Breast epithelium (tissue), 4 donors: ENCODE measurements at regions not wholly inside any gene's neighbourhood (a gene's known extent, or its start where the extent isn't known, plus 50 kb on each side); places are given as distances from the start of the nearest gene placed in this dataset.

Experiments
- DNase-seq, 2 donors: peaks; one replicate each; pipeline ENCODE4 v3.0.0-alpha.2; 2019; ENCODE audit warnings: low spot score in 2 of 2
- H3K27ac ChIP-seq, 2 donors: fragments of 200-600 bp; sonication (generic) in 1 of 2; one replicate each; pipeline ENCODE4 v1.5.1; 2016 to 2019; ENCODE audit warnings: mild to moderate bottlenecking in 1 of 2
- H3K27me3 ChIP-seq, 2 donors: fragments of 200-600 bp; sonication (generic) in 1 of 2; one replicate each; pipeline versions ENCODE4 v1.5.1 to v1.6.0; 2017 to 2019; ENCODE audit warnings: control low read depth in 1 of 2, mild to moderate bottlenecking in 1 of 2
- H3K36me3 ChIP-seq: fragments of 200-600 bp; one replicate; pipeline ENCODE4 v1.5.1; 2019
- H3K4me1 ChIP-seq, 2 donors: fragments of 200-600 bp; sonication (generic); one replicate each; pipeline ENCODE4 v1.5.1; 2016 to 2019; ENCODE audit warnings: control low read depth in 1 of 2
- H3K4me3 ChIP-seq, 3 donors: fragments of 200-600 bp; sonication (generic); 1 replicate in 2 of 3; 2 replicates in 1 of 3; pipeline ENCODE4 v1.5.1; 2016 to 2019; ENCODE audit warnings: mild to moderate bottlenecking in 3 of 3, moderate library complexity in 2 of 3
- H3K9me3 ChIP-seq, 2 donors: fragments of 200-600 bp; sonication (generic) in 1 of 2; one replicate each; pipeline ENCODE4 v1.5.1; 2016 to 2019; ENCODE audit warnings: control low read depth in 1 of 2
- POLR2A ChIP-seq: fragments of 450-650 bp; IDR thresholded peaks from one replicate; pipeline ENCODE4 v1.6.1; 2016; ENCODE audit warnings: antibody characterized with exemption, mild to moderate bottlenecking, moderate library complexity
- POLR2AphosphoS5 ChIP-seq, 3 donors: sonication (generic); formaldehyde crosslinking; IDR thresholded peaks; one replicate each; pipeline ENCODE4 v1.6.1; 2017; ENCODE audit warnings: antibody characterized with exemption in 3 of 3
- intact Hi-C: fragments of 100-400 bp; cut with DNase I; formaldehyde crosslinking; loops from one replicate; pipeline ENCODE4 v1.15.1; 2023; ENCODE audit warnings: low total_unique reads
- TF ChIP-seq, protein P1 (sequence below), 3 donors: fragments of 450-650 bp; IDR thresholded peaks; one replicate each; pipeline ENCODE4 v1.5.1; 2016 to 2017; ENCODE audit warnings: antibody characterized with exemption in 3 of 3, mild to moderate bottlenecking in 3 of 3, moderate library complexity in 3 of 3

GRCh38 chrX:16491461-16491860 lies 158.5 kb upstream of the S100G start:
- Histone ChIP-seq H3K27me3 (peaks cover 0 to 35% of the 10 kb centered on the region in 2 donors), H3K4me1 (no peaks in the 10 kb centered on the region), H3K4me3 (no peak overlapping the region), H3K9me3 (no peaks in the 10 kb centered on the region), H3K27ac (no peak overlapping the region), H3K36me3 (no peaks in the 10 kb centered on the region)
- TF ChIP-seq POLR2A: no peak
- TF ChIP-seq, protein P1, sequence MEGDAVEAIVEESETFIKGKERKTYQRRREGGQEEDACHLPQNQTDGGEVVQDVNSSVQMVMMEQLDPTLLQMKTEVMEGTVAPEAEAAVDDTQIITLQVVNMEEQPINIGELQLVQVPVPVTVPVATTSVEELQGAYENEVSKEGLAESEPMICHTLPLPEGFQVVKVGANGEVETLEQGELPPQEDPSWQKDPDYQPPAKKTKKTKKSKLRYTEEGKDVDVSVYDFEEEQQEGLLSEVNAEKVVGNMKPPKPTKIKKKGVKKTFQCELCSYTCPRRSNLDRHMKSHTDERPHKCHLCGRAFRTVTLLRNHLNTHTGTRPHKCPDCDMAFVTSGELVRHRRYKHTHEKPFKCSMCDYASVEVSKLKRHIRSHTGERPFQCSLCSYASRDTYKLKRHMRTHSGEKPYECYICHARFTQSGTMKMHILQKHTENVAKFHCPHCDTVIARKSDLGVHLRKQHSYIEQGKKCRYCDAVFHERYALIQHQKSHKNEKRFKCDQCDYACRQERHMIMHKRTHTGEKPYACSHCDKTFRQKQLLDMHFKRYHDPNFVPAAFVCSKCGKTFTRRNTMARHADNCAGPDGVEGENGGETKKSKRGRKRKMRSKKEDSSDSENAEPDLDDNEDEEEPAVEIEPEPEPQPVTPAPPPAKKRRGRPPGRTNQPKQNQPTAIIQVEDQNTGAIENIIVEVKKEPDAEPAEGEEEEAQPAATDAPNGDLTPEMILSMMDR (IDR thresholded peaks at IDR 0.05): no peak
- no peak for TF ChIP-seq POLR2AphosphoS5 (IDR thresholded peaks at IDR 0.05)
- intact Hi-C loops: no loop called here
- DNase-seq: no peak

GRCh38 chrX:16496175-16496574 lies 153.8 kb upstream of the S100G start:
- no peaks in the 10 kb centered on the region for H3K36me3 ChIP-seq
- H3K27ac ChIP-seq: no peak overlapping the region
- DNase-seq: no peak
- no peak for TF ChIP-seq POLR2AphosphoS5 (IDR thresholded peaks at IDR 0.05)
- H3K9me3 ChIP-seq: no peaks in the 10 kb centered on the region
- H3K4me3 ChIP-seq: no peak overlapping the region
- peaks cover 0 to 20% of the 10 kb centered on the region in 2 donors for H3K27me3 ChIP-seq
- intact Hi-C loops: no loop called here
- no peaks in the 10 kb centered on the region for H3K4me1 ChIP-seq

DNA sequence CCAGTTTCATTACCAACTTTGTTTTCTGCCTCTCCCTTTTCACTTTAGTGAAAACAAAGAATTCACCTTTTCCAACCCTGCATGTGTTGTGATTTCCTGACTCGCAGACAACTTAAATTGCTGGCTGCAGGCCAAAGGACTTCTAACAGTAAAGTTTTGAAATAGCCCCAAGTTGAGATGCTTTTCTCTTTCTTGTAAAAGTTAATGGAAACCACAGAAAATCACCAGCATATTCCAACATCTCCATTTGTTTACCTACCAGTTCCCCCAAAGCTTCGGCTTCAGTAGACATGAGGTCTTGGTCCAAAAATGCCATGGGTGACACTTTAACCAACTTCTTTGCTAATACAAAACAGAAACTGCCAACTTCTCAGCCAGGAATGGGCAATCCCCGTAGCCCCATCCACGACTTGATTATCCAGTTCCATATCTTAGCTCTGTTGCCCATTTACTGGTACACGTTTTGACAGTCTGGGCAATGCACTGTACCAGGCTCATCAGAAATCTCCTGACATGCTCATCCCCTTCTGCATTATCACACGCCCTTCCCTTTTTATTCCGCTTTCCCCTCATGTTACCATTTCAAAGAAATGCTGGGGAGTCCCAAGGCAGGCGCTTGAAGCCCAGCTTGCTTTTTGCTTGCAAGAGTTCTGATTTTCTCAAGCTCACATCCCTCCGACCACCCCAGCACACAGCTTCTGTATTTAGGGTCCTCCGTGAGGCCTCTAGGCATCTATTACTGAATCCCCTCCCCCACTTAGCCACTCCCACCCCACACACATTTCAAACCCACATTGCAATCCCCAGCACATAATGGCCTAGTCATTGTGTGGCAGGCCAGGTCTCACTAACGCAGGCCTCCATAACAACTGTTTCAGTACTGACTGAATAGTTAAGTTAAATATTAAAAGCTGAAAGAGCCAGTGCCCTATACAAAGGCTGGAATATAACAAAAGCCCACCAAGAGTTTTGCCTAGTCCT lies 137.9 kb upstream of the S100G start:
- intact Hi-C loops: no loop called here
- Histone ChIP-seq H3K9me3 (no peaks in the 10 kb centered on the region), H3K4me3 (no peak overlapping the region), H3K27me3 (peaks cover 0 to 16% of the 10 kb centered on the region in 2 donors), H3K36me3 (no peaks in the 10 kb centered on the region), H3K27ac (no peak overlapping the region), H3K4me1 (no peaks in the 10 kb centered on the region)
- TF ChIP-seq POLR2AphosphoS5 (IDR thresholded peaks at IDR 0.05): no peak
- DNase-seq: no peak

DNA sequence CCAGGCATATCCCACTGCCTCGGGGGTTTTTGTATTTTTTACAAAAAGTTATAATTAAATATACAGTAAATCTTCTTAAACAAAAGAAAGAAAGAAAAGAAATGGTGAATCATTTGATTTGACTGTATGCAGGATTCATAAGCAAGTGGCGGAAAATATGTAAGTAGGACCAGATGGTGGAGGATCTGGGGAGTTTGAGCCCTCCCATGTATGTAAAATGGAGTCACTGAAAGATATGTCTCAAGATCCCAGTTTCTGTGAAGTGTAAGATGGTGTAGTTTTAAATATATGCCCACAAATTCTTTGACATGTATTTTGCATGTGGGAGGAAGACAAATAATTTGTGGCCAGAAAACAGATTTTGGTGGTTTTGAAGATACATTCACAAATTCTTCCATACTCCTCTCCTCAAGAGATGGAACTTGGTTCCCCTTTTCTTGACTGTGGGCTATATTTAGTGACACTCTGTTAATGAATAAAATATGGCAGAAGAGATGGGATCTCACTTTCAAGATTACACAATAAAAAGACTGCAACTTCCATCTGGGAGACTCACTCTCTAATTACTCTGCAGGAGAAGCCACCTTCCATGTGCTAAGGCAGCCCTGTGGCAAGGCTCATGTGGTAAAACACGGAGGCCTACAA lies 133.6 kb upstream of the S100G start:
- TF ChIP-seq POLR2AphosphoS5 (IDR thresholded peaks at IDR 0.05): no peak
- TF ChIP-seq POLR2A: no peak
- TF ChIP-seq, protein P1 (IDR thresholded peaks at IDR 0.05): no peak
- DNase-seq: no peak
- Histone ChIP-seq H3K36me3 (no peaks in the 10 kb centered on the region), H3K9me3 (peaks cover 6 to 8% of the 10 kb centered on the region in 2 donors), H3K4me3 (no peak overlapping the region), H3K27ac (no peak overlapping the region), H3K4me1 (no peaks in the 10 kb centered on the region), H3K27me3 (peaks cover 0 to 13% of the 10 kb centered on the region in 2 donors)
- intact Hi-C loops: no loop called here

DNA sequence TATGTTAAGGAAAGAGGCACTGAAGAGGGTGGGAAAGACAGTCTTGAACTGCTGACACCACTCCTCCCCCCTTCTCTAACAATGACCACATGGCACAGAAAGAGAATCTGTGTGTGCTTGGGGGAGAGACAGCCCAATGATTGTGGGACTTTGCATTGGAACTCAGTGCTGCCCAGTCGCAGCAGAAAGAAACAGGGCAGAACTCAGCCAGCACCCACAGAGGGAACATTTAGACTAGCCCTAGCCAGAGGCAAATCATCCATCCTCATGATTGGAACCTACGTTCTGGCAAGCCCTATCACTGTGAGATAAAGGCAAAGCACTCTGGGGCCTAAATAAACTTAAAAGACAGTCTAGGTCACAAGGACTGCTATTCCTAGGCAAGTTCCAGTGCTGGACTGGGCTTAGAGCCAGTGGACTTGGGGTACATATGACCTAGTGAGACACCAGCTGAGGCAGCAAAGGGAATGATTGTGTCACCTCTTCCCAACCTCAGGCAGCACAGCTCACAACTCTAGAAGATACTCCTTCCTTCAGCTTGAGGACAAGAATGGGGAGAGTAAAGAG lies 132.8 kb upstream of the S100G start:
- Histone ChIP-seq H3K27ac (no peak overlapping the region), H3K36me3 (no peaks in the 10 kb centered on the region), H3K9me3 (peaks cover 6 to 8% of the 10 kb centered on the region in 2 donors), H3K4me3 (no peak overlapping the region), H3K27me3 (peaks cover 0 to 13% of the 10 kb centered on the region in 2 donors), H3K4me1 (no peaks in the 10 kb centered on the region)
- TF ChIP-seq POLR2AphosphoS5 (IDR thresholded peaks at IDR 0.05): no peak
- no peak for DNase-seq
- intact Hi-C loops: no loop called here

- intact Hi-C loops: no loop called here
- no peak for TF ChIP-seq POLR2AphosphoS5 (IDR thresholded peaks at IDR 0.05)
- TF ChIP-seq POLR2A: no peak
- TF ChIP-seq, protein P1 (IDR thresholded peaks at IDR 0.05): no peak
These were observed 131.8 kb upstream of the S100G start for GRCh38 chrX:16518131-16518530.

More at GRCh38 chrX:16518131-16518530, 131.8 kb upstream of the S100G start:
- no peak for DNase-seq
- Histone ChIP-seq H3K27ac (no peak overlapping the region), H3K4me1 (no peaks in the 10 kb centered on the region), H3K4me3 (no peak overlapping the region), H3K9me3 (peaks cover 6 to 8% of the 10 kb centered on the region in 2 donors), H3K27me3 (peaks cover 0 to 13% of the 10 kb centered on the region in 2 donors), H3K36me3 (no peaks in the 10 kb centered on the region)
